ENCODE measurements at regions not wholly inside any gene's neighbourhood (a gene's known extent, or its start where the extent isn't known, plus 50 kb on each side); places are given as distances from the start of the nearest gene placed in this dataset.

DNA sequence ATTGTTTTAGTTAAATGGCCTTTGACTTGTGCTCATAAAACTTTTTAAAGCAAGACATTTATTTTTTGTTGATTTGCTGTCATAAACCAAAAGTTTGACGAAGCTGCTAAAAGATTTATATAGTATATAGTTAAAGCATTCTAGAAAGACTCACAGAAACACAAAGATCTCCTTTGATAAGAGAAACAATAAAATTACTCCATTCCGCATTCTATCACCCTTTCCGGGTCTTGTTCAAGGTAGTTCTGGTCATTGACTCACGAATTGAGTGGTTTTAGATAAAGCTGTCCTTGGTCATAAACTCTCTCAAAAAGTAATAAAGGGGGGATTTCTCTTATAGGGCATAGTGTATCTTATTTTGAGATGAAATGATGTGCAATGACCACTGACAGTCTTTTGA lies 1010.5 kb upstream of the NCAM2 start:
- H3K27ac ChIP-seq, result no peak overlapping the region
- TF ChIP-seq, protein P1, sequence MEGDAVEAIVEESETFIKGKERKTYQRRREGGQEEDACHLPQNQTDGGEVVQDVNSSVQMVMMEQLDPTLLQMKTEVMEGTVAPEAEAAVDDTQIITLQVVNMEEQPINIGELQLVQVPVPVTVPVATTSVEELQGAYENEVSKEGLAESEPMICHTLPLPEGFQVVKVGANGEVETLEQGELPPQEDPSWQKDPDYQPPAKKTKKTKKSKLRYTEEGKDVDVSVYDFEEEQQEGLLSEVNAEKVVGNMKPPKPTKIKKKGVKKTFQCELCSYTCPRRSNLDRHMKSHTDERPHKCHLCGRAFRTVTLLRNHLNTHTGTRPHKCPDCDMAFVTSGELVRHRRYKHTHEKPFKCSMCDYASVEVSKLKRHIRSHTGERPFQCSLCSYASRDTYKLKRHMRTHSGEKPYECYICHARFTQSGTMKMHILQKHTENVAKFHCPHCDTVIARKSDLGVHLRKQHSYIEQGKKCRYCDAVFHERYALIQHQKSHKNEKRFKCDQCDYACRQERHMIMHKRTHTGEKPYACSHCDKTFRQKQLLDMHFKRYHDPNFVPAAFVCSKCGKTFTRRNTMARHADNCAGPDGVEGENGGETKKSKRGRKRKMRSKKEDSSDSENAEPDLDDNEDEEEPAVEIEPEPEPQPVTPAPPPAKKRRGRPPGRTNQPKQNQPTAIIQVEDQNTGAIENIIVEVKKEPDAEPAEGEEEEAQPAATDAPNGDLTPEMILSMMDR (conservative IDR thresholded peaks at IDR 0.05), result no peak
- TF ChIP-seq ZFX (IDR thresholded peaks at IDR 0.05), result no peak

DNA sequence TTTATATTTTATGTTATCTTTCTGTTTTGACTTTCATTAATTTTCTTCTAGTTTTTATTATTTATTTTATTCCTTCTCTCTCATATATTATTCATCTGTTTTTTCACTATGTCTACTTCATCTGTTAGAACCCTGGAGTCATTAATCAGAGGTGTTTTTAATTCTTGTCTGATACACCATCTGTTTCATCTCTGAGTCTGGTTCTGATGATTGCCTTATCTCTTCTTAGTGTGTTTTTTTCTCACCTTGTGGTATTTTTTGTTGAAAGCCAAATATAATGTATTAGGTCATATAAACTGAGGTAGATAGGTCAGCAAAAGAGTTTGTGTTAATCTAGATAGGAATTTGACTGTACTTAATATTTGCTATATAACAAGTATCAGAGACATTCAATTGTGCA lies 1005.7 kb upstream of the NCAM2 start:
- TF ChIP-seq ZFX (IDR thresholded peaks at IDR 0.05), result no peak
- TF ChIP-seq, protein P1 (conservative IDR thresholded peaks at IDR 0.05), result no peak

DNA sequence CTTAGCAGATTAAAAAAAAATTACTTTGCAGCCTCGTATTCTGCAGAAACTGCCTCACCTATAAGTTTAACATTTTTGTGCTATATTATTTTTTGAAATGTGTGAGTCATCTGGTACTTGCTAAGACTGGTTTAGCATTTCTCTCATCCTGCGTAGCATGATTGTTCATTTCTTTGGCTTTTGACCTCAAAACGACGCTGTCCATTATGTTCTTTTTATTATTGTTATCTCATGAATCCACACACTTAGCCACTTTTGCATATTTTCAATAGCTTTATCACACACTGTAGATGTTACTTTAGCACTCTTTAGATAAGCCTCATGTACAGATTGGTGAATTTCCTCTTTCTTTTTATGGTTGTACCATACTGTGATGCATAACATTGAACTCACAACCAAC lies 1004.9 kb upstream of the NCAM2 start:
- TF ChIP-seq, protein P1 (conservative IDR thresholded peaks at IDR 0.05), result no peak
- TF ChIP-seq ZFX (IDR thresholded peaks at IDR 0.05), result no peak
- H3K27ac ChIP-seq, result no peak overlapping the region

More for the DNA sequence above, 1005.7 kb upstream of the NCAM2 start:
- H3K27ac ChIP-seq, result no peak overlapping the region

DNA sequence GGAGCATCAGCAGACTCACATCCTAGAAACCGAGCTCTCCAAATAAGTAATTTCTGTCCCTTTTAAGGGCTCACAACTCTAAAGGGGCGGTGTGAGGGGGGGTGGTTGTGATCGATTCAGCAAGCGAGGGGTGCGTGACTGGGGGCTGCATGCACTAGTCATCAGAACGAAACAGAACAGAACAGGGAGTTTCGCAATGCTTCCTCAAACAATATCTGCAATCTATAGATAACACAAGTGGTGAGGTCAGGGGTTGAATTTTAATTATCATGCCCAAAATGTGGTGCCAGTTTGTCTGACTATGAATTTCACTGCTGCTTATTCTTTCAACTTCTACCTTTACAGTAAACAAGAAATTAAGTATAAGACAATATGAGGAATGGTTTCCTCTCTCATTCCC lies 1003.0 kb upstream of the NCAM2 start:
- no peak overlapping the region for H3K27ac ChIP-seq
- no peak for TF ChIP-seq ZFX (IDR thresholded peaks at IDR 0.05)
- TF ChIP-seq, protein P1 (conservative IDR thresholded peaks at IDR 0.05), result no peak

GRCh38 chr21:19998453-19998852 lies 999.8 kb upstream of the NCAM2 start:
- H3K27ac ChIP-seq, result no peak overlapping the region
- TF ChIP-seq ZFX (IDR thresholded peaks at IDR 0.05), result no peak
- TF ChIP-seq, protein P1 (conservative IDR thresholded peaks at IDR 0.05), result no peak

DNA sequence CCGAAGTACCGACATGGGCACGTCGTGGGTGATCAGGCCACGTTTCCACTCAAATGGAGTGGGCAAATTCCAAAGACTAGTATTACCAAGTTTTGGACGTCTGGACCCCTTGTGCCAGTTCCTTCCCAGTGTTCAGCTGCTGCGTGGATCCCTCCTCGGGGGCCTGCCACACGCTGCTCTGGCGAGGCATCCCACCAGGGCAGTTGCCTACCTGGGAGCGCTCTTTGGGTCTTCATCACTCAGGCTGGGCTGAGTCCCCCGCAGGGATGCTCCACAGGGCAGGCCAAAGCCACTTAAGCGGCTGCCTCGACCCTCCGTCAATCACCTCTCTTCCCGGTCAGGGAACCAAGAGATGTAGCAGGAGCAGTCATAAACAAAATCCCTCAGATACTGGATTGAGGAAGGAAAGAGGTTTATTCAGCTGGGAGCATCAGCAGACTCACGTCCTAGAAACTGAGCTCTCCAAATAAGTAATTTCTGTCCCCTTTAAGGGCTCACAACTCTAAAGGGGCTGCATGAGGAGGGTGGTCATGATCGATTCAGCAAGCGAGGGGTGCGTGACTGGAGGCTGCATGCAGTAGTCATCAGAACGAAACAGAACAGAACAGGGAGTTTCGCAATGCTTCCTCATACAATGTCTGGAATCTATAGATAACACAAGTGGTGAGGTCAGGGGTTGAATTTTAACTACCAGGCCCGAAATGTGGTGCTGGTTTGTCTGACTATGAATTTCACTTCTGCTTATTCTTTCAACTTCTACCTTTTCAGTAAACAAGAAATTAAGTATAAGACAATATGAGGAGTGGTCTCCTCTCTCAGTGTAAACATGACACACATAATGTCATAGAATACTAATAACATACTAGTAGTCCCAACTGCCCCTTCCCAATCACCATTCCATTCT lies 998.6 kb upstream of the NCAM2 start:
- no peak overlapping the region for H3K27ac ChIP-seq
- TF ChIP-seq ZFX (IDR thresholded peaks at IDR 0.05), result no peak
- TF ChIP-seq, protein P1 (conservative IDR thresholded peaks at IDR 0.05), result no peak

DNA sequence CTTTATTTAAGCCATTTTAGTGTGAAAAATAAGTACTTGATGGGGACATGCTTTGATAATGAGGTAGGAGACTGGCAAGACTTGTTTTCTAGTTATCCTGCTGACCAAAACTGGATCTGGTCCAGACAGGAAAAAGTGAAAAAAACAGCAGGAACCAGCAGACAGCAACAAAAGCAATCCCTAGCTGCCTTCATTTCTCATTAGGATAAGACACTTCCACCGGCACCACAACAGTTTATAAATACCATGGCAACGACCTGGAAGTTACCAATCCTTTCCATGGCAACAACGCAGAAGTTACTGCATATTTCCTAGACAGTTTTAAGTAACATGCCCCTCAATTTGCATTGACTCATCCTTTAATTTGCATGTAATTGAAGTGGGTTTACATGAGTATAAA lies 993.8 kb upstream of the NCAM2 start:
- H3K27ac ChIP-seq, result no peak overlapping the region
- TF ChIP-seq ZFX (IDR thresholded peaks at IDR 0.05), result no peak
- TF ChIP-seq, protein P1 (conservative IDR thresholded peaks at IDR 0.05), result no peak
